GM19043 (cell line): ENCODE measurements at regions not wholly inside any gene's neighbourhood (a gene's known extent, or its start where the extent isn't known, plus 50 kb on each side); places are given as distances from the start of the nearest gene placed in this dataset.
A peak's percentile ranks its signal among the peaks of the same experiment; 100 is the strongest.

Experiments
- ATAC-seq: cut with Tn5 transposase; IDR thresholded peaks from one replicate; pipeline ENCODE4 v1.9.1; 2021; ENCODE audit warnings: low read depth; ENCODE audit not compliant: unreplicated experiment

GRCh38 chr18:46338766-46339165, 234.6 kb downstream of the HAUS1 start:
- ATAC-seq = no peak

- ATAC-seq = no peak
Measured at GRCh38 chr18:46340716-46341115, 236.5 kb downstream of the HAUS1 start.

GRCh38 chr18:46341986-46342525, 237.9 kb downstream of the HAUS1 start:
- no peak for ATAC-seq

GRCh38 chr18:46343456-46343855, 239.3 kb downstream of the HAUS1 start:
- no peak for ATAC-seq

- peak; percentile 84 for ATAC-seq
Measured at GRCh38 chr18:46343931-46344372, 239.8 kb downstream of the HAUS1 start.

- no peak for ATAC-seq
Measured at GRCh38 chr18:46344416-46345180, 240.4 kb downstream of the HAUS1 start.

GRCh38 chr18:46345181-46345465, 240.9 kb downstream of the HAUS1 start:
- ATAC-seq = no peak

- peak; percentile 36 for ATAC-seq
Measured at GRCh38 chr18:46346213-46346612, 242.0 kb downstream of the HAUS1 start.

- no peak for ATAC-seq
Measured at GRCh38 chr18:46346896-46347630, 242.9 kb downstream of the HAUS1 start.

- no peak for ATAC-seq
Measured at GRCh38 chr18:46350598-46351159, 246.5 kb downstream of the HAUS1 start.

- no peak for ATAC-seq
Measured at GRCh38 chr18:46352520-46353250, 248.5 kb downstream of the HAUS1 start.

- no peak for ATAC-seq
Measured at GRCh38 chr18:46353460-46353859, 249.3 kb downstream of the HAUS1 start.

GRCh38 chr18:46356278-46357033, 252.3 kb downstream of the HAUS1 start:
- no peak for ATAC-seq

GRCh38 chr18:46360102-46360699, 256.0 kb downstream of the HAUS1 start:
- no peak for ATAC-seq

- ATAC-seq = no peak
Measured at GRCh38 chr18:46360866-46361265, 256.7 kb downstream of the HAUS1 start.

- ATAC-seq = no peak
Measured at GRCh38 chr18:46362533-46362932, 258.3 kb downstream of the HAUS1 start.

- ATAC-seq = no peak
Measured at GRCh38 chr18:46364048-46364447, 259.9 kb downstream of the HAUS1 start.

- ATAC-seq = no peak
Measured at GRCh38 chr18:46366201-46366600, 262.0 kb downstream of the HAUS1 start.

- no peak for ATAC-seq
Measured at GRCh38 chr18:46366751-46367376, 262.7 kb downstream of the HAUS1 start.
